ENCODE measurements at regions not wholly inside any gene's neighbourhood (a gene's known extent, or its start where the extent isn't known, plus 50 kb on each side); places are given as distances from the start of the nearest gene placed in this dataset.

DNA sequence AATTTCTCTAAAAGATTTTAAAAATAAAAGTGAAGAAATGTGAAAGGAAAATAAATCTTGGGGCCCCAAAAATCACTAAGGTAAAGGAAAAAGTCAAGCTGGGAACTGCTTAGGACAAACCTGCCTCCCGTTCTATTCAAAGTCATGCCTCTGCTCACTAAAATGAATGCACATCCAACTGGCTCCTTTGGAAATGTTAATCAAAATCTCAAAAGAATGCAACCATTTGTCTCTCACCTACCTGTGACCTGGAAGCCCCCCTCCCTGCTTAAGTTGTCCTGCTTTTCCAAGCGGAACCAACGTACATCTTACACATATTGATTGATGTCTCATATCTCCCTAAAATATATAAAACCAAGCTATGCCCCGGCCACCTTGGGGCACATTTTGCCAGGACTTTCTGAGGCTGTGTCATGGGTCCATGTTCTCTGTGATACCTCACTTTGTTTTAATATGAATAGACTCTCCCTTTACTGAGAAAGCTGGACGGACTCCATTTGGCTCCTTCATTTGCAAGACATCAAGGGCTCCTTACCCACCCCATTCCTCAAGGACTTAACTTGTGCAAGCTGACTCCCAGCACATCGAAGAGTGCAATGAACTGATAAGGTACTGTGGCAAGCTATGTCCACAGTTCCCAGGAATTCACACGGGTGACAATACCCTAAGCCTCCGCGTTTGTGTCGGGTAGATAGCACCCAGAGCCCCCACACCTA lies 164.3 kb downstream of the SMC2 start:
- CTCF ChIA-PET: no interaction called here

DNA sequence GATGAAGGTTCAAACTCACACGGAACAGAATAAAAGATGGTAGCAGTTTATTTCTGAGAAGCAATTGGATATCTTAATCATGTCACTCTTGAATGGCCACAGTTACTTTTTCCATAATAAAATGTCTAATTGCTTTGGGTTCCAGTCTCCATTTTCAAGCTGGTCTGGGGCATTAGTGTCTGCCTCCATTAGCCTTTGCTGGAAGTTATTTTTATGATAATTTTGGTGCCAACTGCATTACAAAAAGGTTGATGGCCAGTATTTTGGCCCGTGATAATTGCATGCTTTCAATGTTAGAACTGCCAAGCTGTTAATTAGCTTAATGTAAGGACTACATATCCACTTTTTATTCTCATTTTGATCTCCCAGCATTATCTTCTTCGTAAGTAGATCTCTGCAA lies 165.9 kb downstream of the SMC2 start:
- no peak for DNase-seq (ENCODE audit: low read depth, low spot score)
- CTCF ChIA-PET: no interaction called here
- POLR2A ChIA-PET: no interaction called here
- TF ChIP-seq, protein P1, sequence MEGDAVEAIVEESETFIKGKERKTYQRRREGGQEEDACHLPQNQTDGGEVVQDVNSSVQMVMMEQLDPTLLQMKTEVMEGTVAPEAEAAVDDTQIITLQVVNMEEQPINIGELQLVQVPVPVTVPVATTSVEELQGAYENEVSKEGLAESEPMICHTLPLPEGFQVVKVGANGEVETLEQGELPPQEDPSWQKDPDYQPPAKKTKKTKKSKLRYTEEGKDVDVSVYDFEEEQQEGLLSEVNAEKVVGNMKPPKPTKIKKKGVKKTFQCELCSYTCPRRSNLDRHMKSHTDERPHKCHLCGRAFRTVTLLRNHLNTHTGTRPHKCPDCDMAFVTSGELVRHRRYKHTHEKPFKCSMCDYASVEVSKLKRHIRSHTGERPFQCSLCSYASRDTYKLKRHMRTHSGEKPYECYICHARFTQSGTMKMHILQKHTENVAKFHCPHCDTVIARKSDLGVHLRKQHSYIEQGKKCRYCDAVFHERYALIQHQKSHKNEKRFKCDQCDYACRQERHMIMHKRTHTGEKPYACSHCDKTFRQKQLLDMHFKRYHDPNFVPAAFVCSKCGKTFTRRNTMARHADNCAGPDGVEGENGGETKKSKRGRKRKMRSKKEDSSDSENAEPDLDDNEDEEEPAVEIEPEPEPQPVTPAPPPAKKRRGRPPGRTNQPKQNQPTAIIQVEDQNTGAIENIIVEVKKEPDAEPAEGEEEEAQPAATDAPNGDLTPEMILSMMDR (IDR thresholded peaks at IDR 0.05; ENCODE audit: insufficient read depth, low read length, missing control alignments): no peak
- H3K4me3 ChIP-seq (ENCODE audit: low read depth, low read length): no peak overlapping the region

More for the DNA sequence above, 164.3 kb downstream of the SMC2 start:
- POLR2A ChIA-PET: no interaction called here
- TF ChIP-seq, protein P1 (IDR thresholded peaks at IDR 0.05; ENCODE audit: insufficient read depth, low read length, missing control alignments): no peak
- no peak overlapping the region for H3K4me3 ChIP-seq (ENCODE audit: low read depth, low read length)
- no peak for DNase-seq (ENCODE audit: low read depth, low spot score)

DNA sequence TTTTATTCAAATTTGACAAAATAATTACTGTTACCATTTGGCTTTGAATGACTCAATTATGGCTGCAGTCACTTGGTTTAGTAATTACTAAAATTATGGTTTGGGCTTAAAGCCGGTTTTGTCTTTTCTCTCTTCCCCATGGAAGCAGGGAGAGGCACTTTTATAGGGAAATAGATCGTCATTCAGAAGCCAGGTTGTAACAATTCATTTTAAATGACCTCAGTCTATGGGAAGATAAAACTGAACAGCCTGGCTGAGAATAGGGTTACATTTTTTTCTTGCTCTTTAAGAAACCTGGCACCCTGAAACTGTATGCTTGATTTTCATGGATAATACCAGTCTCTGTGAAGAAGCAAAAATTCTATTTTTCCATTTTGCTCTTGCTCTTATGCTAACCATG lies 169.8 kb downstream of the SMC2 start:
- CTCF ChIA-PET: no interaction called here
- POLR2A ChIA-PET: no interaction called here
- DNase-seq (ENCODE audit: low read depth, low spot score): no peak
- TF ChIP-seq, protein P1 (IDR thresholded peaks at IDR 0.05; ENCODE audit: insufficient read depth, low read length, missing control alignments): no peak
- no peak overlapping the region for H3K4me3 ChIP-seq (ENCODE audit: low read depth, low read length)

DNA sequence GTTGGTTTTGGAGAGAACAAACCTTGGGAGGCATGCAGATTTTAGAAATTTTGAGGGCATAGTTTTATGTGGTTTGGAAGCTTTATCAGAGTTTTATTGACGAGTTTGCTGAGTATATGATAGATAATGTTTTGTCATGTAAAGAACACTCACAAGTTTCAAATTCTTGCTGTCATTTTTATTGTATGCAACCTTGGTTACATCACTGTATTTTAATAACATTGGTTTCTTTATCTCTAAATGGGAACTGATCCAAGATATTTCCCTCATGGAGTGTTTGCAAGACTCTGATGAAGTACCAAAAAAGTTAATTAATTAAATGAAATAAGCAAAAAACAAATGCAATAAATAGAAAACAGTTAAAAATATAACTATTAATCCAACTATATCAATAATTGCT lies 170.3 kb downstream of the SMC2 start:
- CTCF ChIA-PET: no interaction called here
- H3K4me3 ChIP-seq (ENCODE audit: low read depth, low read length): no peak overlapping the region
- TF ChIP-seq, protein P1 (IDR thresholded peaks at IDR 0.05; ENCODE audit: insufficient read depth, low read length, missing control alignments): no peak
- DNase-seq (ENCODE audit: low read depth, low spot score): no peak
- POLR2A ChIA-PET: no interaction called here

DNA sequence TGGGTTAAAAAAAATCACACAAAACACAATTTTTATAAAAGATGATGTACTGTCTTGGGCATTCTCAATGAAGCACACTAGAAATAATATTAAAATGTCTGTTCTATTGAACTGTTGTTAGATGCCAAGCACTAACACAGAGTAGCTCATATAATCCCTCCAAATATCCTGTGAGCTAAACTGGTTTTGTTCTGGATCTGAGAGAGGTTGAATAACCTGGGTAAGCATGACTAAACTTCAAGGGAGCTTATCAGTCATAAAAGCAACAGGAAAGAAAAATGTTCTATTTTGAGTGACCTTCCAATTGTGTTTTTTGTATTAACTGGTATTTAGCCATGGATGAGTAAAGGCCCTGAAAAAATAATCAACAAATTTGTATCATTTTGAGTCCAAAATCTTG lies 175.3 kb downstream of the SMC2 start:
- POLR2A ChIA-PET: no interaction called here
- CTCF ChIA-PET: no interaction called here
- H3K4me3 ChIP-seq (ENCODE audit: low read depth, low read length): no peak overlapping the region
- no peak for DNase-seq (ENCODE audit: low read depth, low spot score)
- TF ChIP-seq, protein P1 (IDR thresholded peaks at IDR 0.05; ENCODE audit: insufficient read depth, low read length, missing control alignments): no peak

DNA sequence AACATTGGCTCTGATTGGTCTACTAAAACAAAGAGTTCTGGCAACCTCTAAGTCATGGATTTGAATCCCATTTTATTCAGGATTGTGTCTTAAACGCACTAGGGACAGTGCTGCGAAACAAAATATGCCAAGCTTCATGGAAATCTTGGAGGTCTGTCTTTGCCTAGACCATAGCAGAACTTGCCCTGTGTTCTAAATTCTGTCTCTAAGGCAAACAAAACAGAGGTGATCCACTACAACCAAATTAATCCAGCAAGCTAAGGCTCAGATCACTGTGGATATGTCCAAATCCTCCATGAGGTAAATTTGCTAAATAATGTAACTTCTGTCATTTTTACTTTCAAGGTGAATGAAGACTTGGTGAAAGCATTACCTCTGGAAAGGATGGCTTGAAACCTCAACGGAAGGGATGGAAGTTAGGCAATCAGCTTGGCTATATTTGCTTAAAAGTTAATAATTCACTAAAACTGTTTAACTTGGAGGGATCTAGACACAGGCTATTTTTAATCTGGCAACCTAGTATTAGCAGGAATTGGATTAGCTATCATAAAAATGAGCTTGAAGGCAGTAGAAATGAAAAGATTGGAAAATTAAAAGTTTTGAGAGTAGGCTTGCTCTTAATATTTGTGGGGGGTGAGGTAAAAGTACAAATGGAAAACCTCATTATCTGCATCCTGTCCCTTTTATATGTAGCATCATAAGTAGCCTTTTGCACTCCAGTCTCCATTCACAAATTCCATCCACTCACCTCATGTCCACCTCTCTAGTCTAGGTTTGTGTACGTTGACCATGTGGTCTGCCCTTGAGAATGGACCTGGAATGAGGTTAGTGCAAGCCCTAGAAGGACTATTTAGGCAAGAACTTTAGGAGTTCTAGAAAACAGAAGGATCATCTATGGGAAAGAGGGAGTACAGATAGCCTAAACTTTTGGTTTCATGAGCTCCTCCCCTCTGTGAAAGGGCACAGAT lies 176.2 kb downstream of the SMC2 start:
- POLR2A ChIA-PET: no interaction called here
- DNase-seq (ENCODE audit: low read depth, low spot score): no peak
- no peak overlapping the region for H3K4me3 ChIP-seq (ENCODE audit: low read depth, low read length)
- CTCF ChIA-PET: no interaction called here
- TF ChIP-seq, protein P1 (IDR thresholded peaks at IDR 0.05; ENCODE audit: insufficient read depth, low read length, missing control alignments): no peak
